NOMO-1 (cell line): ENCODE measurements at regions not wholly inside any gene's neighbourhood (a gene's known extent, or its start where the extent isn't known, plus 50 kb on each side); places are given as distances from the start of the nearest gene placed in this dataset.

ENCODE experiments used
- DNase-seq, 2 experiments: peaks; one replicate each; lab custom pipeline; 2025; ENCODE audit not compliant: unreplicated experiment in 2 of 2; lab: John Stamatoyannopoulos, UW

GRCh38 chr18:50444539-50444938 is 69.7 kb downstream of the SKA1 start:
- DNase-seq, result no peak

DNA sequence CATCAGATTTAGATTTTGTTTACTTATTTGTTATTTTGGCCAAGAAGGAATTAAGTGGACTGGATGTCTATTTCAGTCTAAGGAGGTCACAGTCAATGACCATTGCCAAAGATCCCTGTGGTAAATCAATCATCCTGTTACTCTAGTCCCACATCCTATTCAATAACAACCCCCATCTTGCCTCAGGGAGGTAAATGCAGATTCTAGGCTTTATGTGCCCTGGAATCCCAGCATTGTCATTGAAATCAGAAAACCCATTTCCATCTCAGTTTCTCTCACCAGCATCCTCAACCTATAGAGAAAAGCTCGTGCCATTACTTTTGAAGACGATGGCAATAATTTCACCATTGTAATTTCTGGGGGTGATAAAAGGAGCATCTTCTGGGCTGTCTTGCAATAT is 71.8 kb downstream of the SKA1 start:
- DNase-seq, result no peak

GRCh38 chr18:50447102-50447741 is 72.4 kb downstream of the SKA1 start:
- DNase-seq, result no peak

DNA sequence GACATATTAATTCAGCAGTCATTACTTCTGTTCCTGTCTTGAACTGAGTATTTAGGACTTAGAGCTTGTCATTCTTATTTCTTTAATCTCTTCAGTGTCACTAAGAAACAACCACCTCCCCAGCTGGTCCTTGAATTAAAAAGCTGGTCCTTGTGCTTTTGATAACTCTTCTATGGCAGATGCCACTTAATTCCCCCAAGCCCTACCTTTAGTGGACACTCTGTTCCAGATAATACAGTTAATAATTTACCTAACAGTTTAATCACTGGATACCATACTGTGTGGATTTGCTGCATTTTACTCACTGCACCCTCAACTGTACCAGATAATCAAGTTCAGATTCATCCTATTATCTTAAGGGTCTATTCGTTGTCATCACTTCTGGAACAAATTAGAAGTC is 73.1 kb downstream of the SKA1 start:
- no peak for DNase-seq

- no peak for DNase-seq
These were observed 76.4 kb downstream of the SKA1 start for GRCh38 chr18:50451100-50451842.

DNA sequence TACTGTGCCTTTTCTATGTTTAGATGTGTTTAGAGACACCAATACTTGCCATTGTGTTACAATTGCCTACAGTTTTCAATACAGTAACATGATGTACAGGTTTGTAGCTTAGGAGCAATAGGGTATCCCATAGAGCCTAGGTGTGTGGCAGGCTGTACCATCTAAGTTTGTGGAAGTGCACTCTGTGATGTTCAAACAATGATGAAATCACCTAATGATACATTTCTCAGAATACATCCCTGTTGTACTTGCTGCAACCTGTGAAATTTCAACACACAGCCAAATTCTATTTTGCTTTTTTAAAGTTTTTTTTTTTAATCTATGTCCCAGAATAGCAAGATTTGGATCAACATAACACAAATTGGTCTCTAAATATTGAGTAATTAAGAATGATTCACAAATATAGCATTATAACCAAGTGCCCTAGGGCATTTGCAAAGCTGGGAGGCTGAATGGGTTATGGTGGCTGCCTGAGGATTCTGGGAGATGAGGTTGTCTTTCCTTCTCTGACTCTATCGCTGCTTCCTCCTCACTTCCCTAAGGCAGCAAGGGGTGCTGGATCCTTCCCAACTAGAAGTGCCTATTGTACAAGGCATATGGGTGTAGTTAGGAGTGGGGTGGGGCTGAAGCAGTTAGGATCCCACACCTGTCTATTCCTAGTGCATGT is 78.3 kb downstream of the SKA1 start:
- no peak for DNase-seq

- peak in 1 of 2 experiments; percentile 4 for DNase-seq
These were observed 78.9 kb downstream of the SKA1 start for GRCh38 chr18:50453732-50454131.

DNA sequence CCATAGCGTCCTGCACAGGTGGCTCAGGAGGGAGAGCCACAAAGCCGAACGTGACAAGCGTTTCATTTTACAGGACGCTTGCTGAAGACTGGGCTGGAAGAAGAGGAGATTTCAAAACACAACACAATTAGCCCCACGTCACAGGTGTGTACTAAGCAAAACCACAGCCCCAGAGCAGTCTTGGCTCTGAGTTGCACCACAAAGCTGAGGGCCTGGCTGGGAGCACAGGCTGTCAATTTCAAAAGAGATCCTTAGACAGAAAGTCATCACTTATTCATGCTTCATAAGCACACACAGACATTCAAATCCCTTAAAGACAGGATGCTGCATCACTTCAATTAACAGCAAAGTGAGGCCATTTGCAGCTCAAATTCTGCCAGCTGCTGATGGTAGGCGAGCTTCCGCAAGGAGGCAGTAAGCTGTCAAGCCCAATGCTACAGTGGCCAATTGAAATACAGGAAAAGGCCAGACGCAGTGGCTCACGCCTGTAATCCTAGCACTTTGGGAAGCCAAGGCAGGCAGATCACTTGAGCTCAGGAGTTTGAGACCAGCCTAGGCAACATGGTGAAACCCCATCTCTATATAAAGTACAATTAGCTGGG is 79.6 kb downstream of the SKA1 start:
- peak in 1 of 2 experiments; percentile 22 for DNase-seq

DNA sequence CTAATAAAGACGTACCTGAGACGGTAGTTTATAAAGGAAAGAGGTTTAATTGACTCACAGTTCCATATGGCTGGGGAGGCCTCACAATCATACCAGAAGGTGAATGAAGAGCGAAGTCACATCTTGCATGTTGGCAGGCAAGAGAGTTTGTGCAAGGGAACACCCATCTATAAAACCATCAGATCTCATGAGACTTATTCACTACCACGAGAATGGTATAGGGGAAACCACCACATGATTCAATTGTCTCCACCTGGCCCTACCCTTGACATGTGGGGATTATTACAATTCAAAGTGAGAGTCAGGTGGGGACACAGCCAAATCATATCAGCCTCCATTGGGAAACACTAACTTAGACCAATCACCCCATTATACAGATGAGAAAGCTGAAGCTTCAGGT is 81.4 kb downstream of the SKA1 start:
- DNase-seq, result no peak

DNA sequence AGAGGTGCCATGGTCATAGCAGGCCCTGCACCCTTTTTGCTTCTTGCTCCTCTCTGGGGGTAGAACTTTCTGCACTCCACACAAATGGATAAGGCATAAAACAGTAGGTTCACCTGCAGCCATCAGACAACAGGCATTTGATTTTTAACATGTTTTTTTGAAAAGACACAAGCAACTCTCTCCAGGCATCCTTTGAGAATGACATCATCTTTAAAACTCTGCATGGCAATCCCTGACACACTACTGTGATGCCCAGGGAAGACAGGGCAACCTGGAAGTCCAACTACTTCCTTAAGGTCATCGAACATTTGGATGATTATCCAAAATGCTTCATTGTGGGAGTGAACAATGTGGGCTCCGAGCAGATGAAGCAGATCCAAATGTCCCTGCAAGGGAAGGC is 82.8 kb downstream of the SKA1 start:
- DNase-seq, result no peak

GRCh38 chr18:50458366-50458765 is 83.5 kb downstream of the SKA1 start:
- no peak for DNase-seq

GRCh38 chr18:50458796-50459195 is 84.0 kb downstream of the SKA1 start:
- no peak for DNase-seq

DNA sequence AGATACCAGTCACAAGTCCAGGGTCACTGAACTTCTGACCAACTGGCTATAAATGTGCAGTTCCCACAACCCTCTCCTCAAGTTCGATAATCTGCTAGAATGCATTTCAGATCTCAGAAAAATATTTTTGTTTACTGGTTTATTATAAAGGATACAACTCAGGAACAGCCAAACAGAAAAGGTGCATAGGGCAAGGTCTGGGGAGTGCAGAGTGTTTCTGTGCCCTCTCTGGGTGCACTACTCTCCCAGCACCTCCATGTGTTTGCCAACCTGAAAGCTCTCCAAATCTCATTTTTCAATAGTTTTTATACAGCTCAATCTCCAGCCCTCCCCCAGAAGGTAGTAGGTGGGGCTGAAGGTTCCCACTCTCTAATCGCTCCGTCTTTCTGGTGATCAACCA is 85.2 kb downstream of the SKA1 start:
- no peak for DNase-seq

DNA sequence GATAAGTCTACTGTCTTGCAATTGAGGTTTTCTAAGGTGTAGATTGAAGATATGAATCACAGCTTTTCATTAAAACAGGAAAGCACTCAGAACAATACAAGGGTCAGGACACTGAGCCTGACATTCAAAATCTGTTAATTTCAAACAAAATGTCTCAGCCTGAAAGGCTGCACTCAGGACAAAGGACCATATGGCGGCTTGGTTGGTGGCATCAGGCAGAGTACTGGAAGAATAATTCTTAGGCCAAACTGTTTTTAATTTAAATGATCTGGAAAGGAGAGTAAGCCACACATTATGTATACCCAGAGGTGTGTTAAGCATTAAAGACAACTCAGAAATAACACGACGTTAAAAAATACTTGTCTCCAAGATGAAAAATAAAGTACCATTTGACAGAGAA is 85.9 kb downstream of the SKA1 start:
- DNase-seq, result no peak

DNA sequence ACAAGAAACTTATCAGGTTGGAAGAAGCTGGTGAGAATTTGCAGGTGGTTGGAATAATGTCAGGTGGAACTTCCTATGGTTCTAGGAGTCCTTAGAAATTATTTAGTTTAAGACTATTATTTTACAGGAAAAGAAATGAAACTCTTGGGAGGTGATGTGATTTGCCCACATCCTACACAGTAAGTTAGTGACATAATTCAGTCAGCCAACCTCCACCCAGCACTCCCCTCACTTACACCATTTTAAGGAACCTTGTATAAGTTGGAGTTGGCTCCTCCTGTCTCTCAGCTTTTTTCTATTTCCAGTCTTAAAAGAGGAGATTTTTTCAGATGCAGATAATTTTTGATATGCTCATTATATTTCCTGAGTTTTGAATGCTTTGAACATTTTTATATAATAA is 86.4 kb downstream of the SKA1 start:
- DNase-seq, result no peak

DNA sequence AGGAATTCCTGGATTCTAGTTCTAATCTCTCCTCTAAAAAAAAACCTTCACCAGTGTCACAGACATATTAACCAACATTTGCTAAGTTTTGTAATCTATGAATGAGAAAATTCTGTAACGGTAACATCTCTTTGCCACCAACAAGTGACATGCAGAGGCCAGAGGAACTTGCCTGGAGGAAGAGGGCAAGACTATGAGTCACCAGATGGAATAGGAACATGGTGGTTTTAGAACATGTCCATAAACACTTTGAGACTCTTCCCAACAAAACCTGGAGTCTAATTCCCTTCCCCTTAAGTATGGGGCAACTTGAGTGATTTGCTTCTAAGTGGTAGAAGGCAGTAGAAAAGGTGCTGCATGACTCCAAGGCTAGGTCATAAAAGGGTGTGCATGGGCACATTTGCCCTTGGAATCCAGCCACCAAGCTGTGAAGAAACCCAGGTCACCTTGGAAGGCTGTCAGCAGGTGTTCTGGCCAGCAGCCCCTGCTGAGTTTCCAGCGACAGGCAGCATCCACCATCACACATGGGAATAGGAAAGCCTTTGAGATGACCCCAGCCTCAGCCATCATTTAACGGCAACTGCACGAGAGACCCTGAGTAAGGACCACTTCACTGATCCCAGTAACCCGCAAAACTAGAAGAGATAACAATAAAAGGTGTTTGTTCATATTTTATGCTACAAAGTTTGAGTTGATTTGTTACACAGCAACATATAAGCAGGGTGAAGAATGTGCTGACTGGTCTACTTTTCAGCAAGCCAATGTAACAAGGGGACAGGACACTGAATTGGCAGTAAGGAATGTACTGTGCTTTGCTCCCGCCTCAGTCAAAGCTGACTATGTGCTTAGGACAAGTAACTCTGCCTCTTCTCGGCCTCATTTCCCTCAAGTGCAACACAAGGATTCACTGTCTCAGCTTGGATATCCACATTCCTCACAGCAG is 90.6 kb downstream of the SKA1 start:
- no peak for DNase-seq

DNA sequence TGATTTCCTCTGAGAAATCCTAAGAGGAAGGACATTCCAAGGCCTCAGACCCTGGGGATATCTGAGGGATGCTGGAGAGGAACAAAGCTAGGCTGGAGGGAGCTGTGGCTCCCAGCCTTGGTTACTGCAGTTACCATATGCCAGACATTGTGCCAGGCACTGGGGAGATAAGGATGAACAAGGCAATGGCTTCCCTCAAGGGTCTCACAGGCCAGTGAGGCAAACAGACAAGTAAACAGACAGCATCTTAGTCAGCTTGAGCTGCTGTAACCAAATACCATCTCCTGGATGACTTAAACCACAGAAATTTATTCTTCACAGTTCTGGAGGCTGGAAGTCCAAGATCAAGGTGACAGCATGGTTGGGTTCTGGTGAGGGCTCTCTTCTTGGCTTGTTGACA is 91.8 kb downstream of the SKA1 start:
- no peak for DNase-seq

- DNase-seq, result no peak
These were observed 91.1 kb upstream of the MAPK4 start for GRCh38 chr18:50468807-50469206.

DNA sequence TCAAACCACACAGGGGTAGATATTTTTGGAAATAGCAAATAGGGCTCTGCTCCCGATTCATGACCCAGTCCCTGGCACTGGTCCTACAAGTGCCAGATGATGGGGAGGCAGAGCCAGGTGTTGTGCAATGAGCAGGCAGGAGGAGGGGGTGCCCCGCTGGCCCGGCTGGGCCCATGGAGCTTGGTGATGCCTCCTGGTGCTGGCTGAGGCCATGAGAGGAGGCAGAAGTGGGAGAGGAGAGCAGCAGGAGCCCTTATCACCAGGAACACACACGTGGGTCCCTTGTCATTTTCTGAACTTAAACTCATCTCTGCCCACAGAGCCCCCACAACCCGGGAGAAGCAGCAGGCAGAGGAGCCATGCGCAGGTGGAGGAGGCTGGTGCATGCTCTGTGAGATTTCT is 90.5 kb upstream of the MAPK4 start:
- DNase-seq, result no peak

- no peak for DNase-seq
These were observed 86.9 kb upstream of the MAPK4 start for GRCh38 chr18:50472941-50473340.

GRCh38 chr18:50473881-50474280 is 86.0 kb upstream of the MAPK4 start:
- DNase-seq, result no peak
